Vagina (tissue), 2 donors: ENCODE measurements at regions not wholly inside any gene's neighbourhood (a gene's known extent, or its start where the extent isn't known, plus 50 kb on each side); places are given as distances from the start of the nearest gene placed in this dataset.

Experiments used
- DNase-seq, 2 donors: peaks; one replicate each; pipeline ENCODE4 v3.0.0-alpha.2; 2017; ENCODE audit errors: extremely low spot score in 2 of 2
- H3K27ac ChIP-seq: fragments of 200-600 bp; sonication (generic); one replicate; pipeline ENCODE4 v1.5.1; 2019
- H3K27me3 ChIP-seq: fragments of 200-600 bp; sonication (generic); one replicate; pipeline ENCODE4 v1.5.1; 2019
- H3K36me3 ChIP-seq, 2 donors: fragments of 200-600 bp; sonication (generic); one replicate each; pipeline ENCODE4 v1.5.1; 2017 to 2019
- H3K4me1 ChIP-seq: fragments of 200-600 bp; sonication (generic); one replicate; pipeline ENCODE4 v1.5.1; 2019
- H3K4me3 ChIP-seq, 2 donors: fragments of 200-600 bp; sonication (generic); 1 replicate in 1 of 2; 2 replicates in 1 of 2; pipeline ENCODE4 v1.5.1; 2016 to 2019
- H3K9me3 ChIP-seq: fragments of 200-600 bp; sonication (generic); one replicate; pipeline ENCODE4 v1.5.1; 2019
- CTCF ChIP-seq, 3 experiments: fragments of 450-650 bp in 2 of 3; fragments of 200-600 bp in 1 of 3; sonication (generic) in 1 of 3; IDR thresholded peaks; one replicate each; pipeline ENCODE4 v1.5.1; 2017 to 2019; ENCODE audit warnings: antibody characterized with exemption in 3 of 3, mild to moderate bottlenecking in 2 of 3, moderate library complexity in 2 of 3
- POLR2A ChIP-seq, 2 donors: fragments of 450-650 bp; IDR thresholded peaks; one replicate each; pipeline ENCODE4 v1.6.1; 2017; ENCODE audit warnings: antibody characterized with exemption in 2 of 2, mild to moderate bottlenecking in 2 of 2, moderate library complexity in 2 of 2
- POLR2AphosphoS5 ChIP-seq, 2 donors: sonication (generic); formaldehyde crosslinking; IDR thresholded peaks; one replicate each; pipeline ENCODE4 v1.9.0; 2017; ENCODE audit warnings: antibody characterized with exemption in 2 of 2, mild to moderate bottlenecking in 2 of 2, low read depth in 1 of 2; ENCODE audit not compliant: insufficient read depth in 1 of 2
- intact Hi-C: fragments of 100-400 bp; cut with DNase I; formaldehyde crosslinking; loops from one replicate; pipeline ENCODE4 v1.15.1; 2023

- Histone ChIP-seq H3K36me3 (no peaks in the 10 kb centered on the region), H3K9me3 (no peaks in the 10 kb centered on the region), H3K4me1 (peaks cover 16% of the 10 kb centered on the region), H3K4me3 (no peak overlapping the region), H3K27ac (no peak overlapping the region), H3K27me3 (no peaks in the 10 kb centered on the region)
- DNase-seq = no peak
- intact Hi-C loops = no loop called here
- TF ChIP-seq CTCF (IDR thresholded peaks at IDR 0.05) (no peak), POLR2A (IDR thresholded peaks at IDR 0.05) (no peak), POLR2AphosphoS5 (IDR thresholded peaks at IDR 0.05; ENCODE audit: insufficient read depth in 1 of 2, low read depth in 1 of 2) (no peak)
These were observed 274.9 kb upstream of the LDB2 start for GRCh38 chr4:17173300-17173699.

GRCh38 chr4:17170131-17170530, 271.7 kb upstream of the LDB2 start:
- no peaks in the 10 kb centered on the region for H3K9me3 ChIP-seq
- no peak overlapping the region for H3K27ac ChIP-seq
- peaks cover 23% of the 10 kb centered on the region for H3K4me1 ChIP-seq
- no peaks in the 10 kb centered on the region for H3K27me3 ChIP-seq
- TF ChIP-seq POLR2AphosphoS5 (IDR thresholded peaks at IDR 0.05; ENCODE audit: insufficient read depth in 1 of 2, low read depth in 1 of 2) (no peak), CTCF (IDR thresholded peaks at IDR 0.05) (no peak), POLR2A (IDR thresholded peaks at IDR 0.05) (no peak)
- H3K36me3 ChIP-seq = no peaks in the 10 kb centered on the region
- DNase-seq = no peak
- no peak overlapping the region for H3K4me3 ChIP-seq
- intact Hi-C loops = no loop called here

- Histone ChIP-seq H3K36me3 (no peaks in the 10 kb centered on the region), H3K9me3 (no peaks in the 10 kb centered on the region), H3K4me1 (peaks cover 23% of the 10 kb centered on the region), H3K27ac (no peak overlapping the region), H3K27me3 (no peaks in the 10 kb centered on the region), H3K4me3 (no peak overlapping the region)
- TF ChIP-seq POLR2A (IDR thresholded peaks at IDR 0.05) = no peak
- TF ChIP-seq POLR2AphosphoS5 (IDR thresholded peaks at IDR 0.05; ENCODE audit: insufficient read depth in 1 of 2, low read depth in 1 of 2) = no peak
- TF ChIP-seq CTCF (IDR thresholded peaks at IDR 0.05) = no peak
- no peak for DNase-seq
- intact Hi-C loops = no loop called here
These were observed 271.3 kb upstream of the LDB2 start for GRCh38 chr4:17169699-17170098.

- Histone ChIP-seq H3K27me3 (no peaks in the 10 kb centered on the region), H3K4me3 (no peak overlapping the region), H3K4me1 (peaks cover 23% of the 10 kb centered on the region), H3K27ac (no peak overlapping the region), H3K36me3 (no peaks in the 10 kb centered on the region), H3K9me3 (no peaks in the 10 kb centered on the region)
- intact Hi-C loops = no loop called here
- DNase-seq = no peak
- TF ChIP-seq CTCF (IDR thresholded peaks at IDR 0.05) (no peak), POLR2AphosphoS5 (IDR thresholded peaks at IDR 0.05; ENCODE audit: insufficient read depth in 1 of 2, low read depth in 1 of 2) (no peak), POLR2A (IDR thresholded peaks at IDR 0.05) (no peak)
These were observed 270.1 kb upstream of the LDB2 start for GRCh38 chr4:17168571-17168970.

GRCh38 chr4:17166954-17167353, 268.5 kb upstream of the LDB2 start:
- Histone ChIP-seq H3K4me3 (no peak overlapping the region), H3K4me1 (peaks cover 23% of the 10 kb centered on the region), H3K9me3 (no peaks in the 10 kb centered on the region), H3K27me3 (no peaks in the 10 kb centered on the region), H3K27ac (no peak overlapping the region), H3K36me3 (no peaks in the 10 kb centered on the region)
- TF ChIP-seq POLR2A (IDR thresholded peaks at IDR 0.05) = no peak
- TF ChIP-seq POLR2AphosphoS5 (IDR thresholded peaks at IDR 0.05; ENCODE audit: insufficient read depth in 1 of 2, low read depth in 1 of 2) = no peak
- intact Hi-C loops = no loop called here
- no peak for DNase-seq

- intact Hi-C loops = no loop called here
- Histone ChIP-seq H3K4me3 (no peak overlapping the region), H3K9me3 (no peaks in the 10 kb centered on the region)
These were observed 266.8 kb upstream of the LDB2 start for GRCh38 chr4:17165286-17165685.

More at GRCh38 chr4:17165286-17165685, 266.8 kb upstream of the LDB2 start:
- Histone ChIP-seq H3K27ac (no peak overlapping the region), H3K36me3 (no peaks in the 10 kb centered on the region), H3K27me3 (no peaks in the 10 kb centered on the region), H3K4me1 (peaks cover 23% of the 10 kb centered on the region)
- TF ChIP-seq POLR2AphosphoS5 (IDR thresholded peaks at IDR 0.05; ENCODE audit: insufficient read depth in 1 of 2, low read depth in 1 of 2) (no peak), CTCF (IDR thresholded peaks at IDR 0.05) (no peak), POLR2A (IDR thresholded peaks at IDR 0.05) (no peak)
- no peak for DNase-seq
